Fibroblast of lung (primary cell): ENCODE measurements at regions not wholly inside any gene's neighbourhood (a gene's known extent, or its start where the extent isn't known, plus 50 kb on each side); places are given as distances from the start of the nearest gene placed in this dataset.

ENCODE experiments used
- DNase-seq, 2 donors: peaks; one replicate each; pipeline versions ENCODE4 v3.0.0 to v3.0.0-alpha.2; 2010; ENCODE audit warnings: low read depth in 2 of 2
- H2AFZ ChIP-seq: 2 replicates; pipeline ENCODE4 v1.5.1; 2012; ENCODE audit warnings: low read length, control low read depth, inconsistent platforms
- H3K27ac ChIP-seq: 2 replicates; pipeline ENCODE4 v1.5.1; 2011; ENCODE audit warnings: low read length, control low read depth; ENCODE audit not compliant: insufficient read depth
- H3K27me3 ChIP-seq: 2 replicates; pipeline ENCODE4 v1.5.1; 2011; ENCODE audit warnings: mild to moderate bottlenecking, low read length; ENCODE audit not compliant: control insufficient read depth, insufficient read depth
- H3K36me3 ChIP-seq: 2 replicates; pipeline ENCODE4 v1.5.1; 2011; ENCODE audit warnings: low read length; ENCODE audit not compliant: control insufficient read depth, insufficient read depth
- H3K4me1 ChIP-seq: 2 replicates; pipeline ENCODE4 v1.5.1; 2011; ENCODE audit warnings: low read length; ENCODE audit not compliant: control insufficient read depth, insufficient read depth; ENCODE audit errors: extremely low read depth
- H3K4me2 ChIP-seq: 2 replicates; pipeline ENCODE4 v1.5.1; 2011; ENCODE audit warnings: low read length, control low read depth; ENCODE audit not compliant: insufficient read depth; ENCODE audit errors: extremely low read depth
- H3K4me3 ChIP-seq, 4 experiments: fragments of 200-600 bp in 1 of 4; sonication (generic) in 1 of 4; replicated peaks in 1 of 4; 2 replicates each; pipeline ENCODE4 v1.5.1; 2011 to 2016; ENCODE audit warnings: low read length in 4 of 4, low read depth in 3 of 4, mild to moderate bottlenecking in 3 of 4, control low read depth in 2 of 4, inconsistent platforms in 1 of 4, mixed read lengths in 1 of 4; ENCODE audit not compliant: insufficient read depth in 1 of 4; ENCODE audit errors: control extremely low read depth in 1 of 4
- H3K79me2 ChIP-seq: 2 replicates; pipeline ENCODE4 v1.5.1; 2012; ENCODE audit warnings: mild to moderate bottlenecking, low read length, inconsistent platforms; ENCODE audit not compliant: control insufficient read depth, insufficient read depth
- H3K9ac ChIP-seq: 2 replicates; pipeline ENCODE4 v1.5.1; 2011; ENCODE audit warnings: mild to moderate bottlenecking, low read length, control low read depth; ENCODE audit not compliant: insufficient read depth
- H3K9me3 ChIP-seq: 2 replicates; pipeline ENCODE4 v1.5.1; 2012; ENCODE audit warnings: low read depth, low read length; ENCODE audit not compliant: control insufficient read depth, insufficient read depth
- H4K20me1 ChIP-seq: 2 replicates; pipeline ENCODE4 v1.5.1; 2011; ENCODE audit warnings: low read length; ENCODE audit not compliant: control insufficient read depth, insufficient read depth; ENCODE audit errors: extremely low read depth
- CTCF ChIP-seq, 2 donors: IDR thresholded peaks in 1 of 2; conservative IDR thresholded peaks in 1 of 2; 1 replicate in 1 of 2; 2 replicates in 1 of 2; pipeline ENCODE4 v1.5.1; 2011 to 2012; ENCODE audit warnings: low read length in 2 of 2, control low read depth in 1 of 2, inconsistent platforms in 1 of 2, low read depth in 1 of 2, mild to moderate bottlenecking in 1 of 2
- EZH2 ChIP-seq: IDR thresholded peaks from 2 replicates; pipeline ENCODE4 v1.5.1; 2012; ENCODE audit warnings: low read length, control low read depth, mild to moderate bottlenecking; ENCODE audit errors: missing control alignments

- Histone ChIP-seq H3K4me2 (no peak overlapping the region), H3K9ac (no peak overlapping the region), H4K20me1 (no peaks in the 10 kb centered on the region), H3K27me3 (no peaks in the 10 kb centered on the region), H3K36me3 (no peaks in the 10 kb centered on the region), H3K4me3 (no peak overlapping the region), H2AFZ (no peak overlapping the region), H3K27ac (no peak overlapping the region), H3K79me2 (no peaks in the 10 kb centered on the region), H3K4me1 (peaks cover 9% of the 10 kb centered on the region), H3K9me3 (no peaks in the 10 kb centered on the region)
- TF ChIP-seq CTCF (conservative IDR thresholded peaks at IDR 0.05 in 1 of 2, IDR thresholded peaks at IDR 0.05 in 1 of 2; ENCODE audit: low read depth in 1 of 2, low read length in 2 of 2): no peak
- no peak for TF ChIP-seq EZH2
- DNase-seq: peak in 1 of 2 donors; percentile 5
Observed at GRCh38 chr2:160664603-160665140, 171.1 kb upstream of the RBMS1 start.

- Histone ChIP-seq H3K9me3 (no peaks in the 10 kb centered on the region), H3K4me1 (peaks cover 9% of the 10 kb centered on the region), H2AFZ (no peak overlapping the region), H3K4me2 (peak overlapping the region; percentile 77), H3K4me3 (peak overlapping the region in 3 of 4 experiments; percentile 17 to 38 (median 32)), H3K27me3 (no peaks in the 10 kb centered on the region), H3K9ac (peak overlapping the region; percentile 21), H4K20me1 (no peaks in the 10 kb centered on the region), H3K79me2 (no peaks in the 10 kb centered on the region), H3K36me3 (no peaks in the 10 kb centered on the region), H3K27ac (peak overlapping the region; percentile 77)
- peak; percentile 99 for DNase-seq
- TF ChIP-seq EZH2: no peak
Observed at GRCh38 chr2:160666154-160667060, 172.8 kb upstream of the RBMS1 start.

- H4K20me1 ChIP-seq: no peaks in the 10 kb centered on the region
- peak overlapping the region; percentile 15 for H3K4me2 ChIP-seq
- H3K4me1 ChIP-seq: peaks cover 9% of the 10 kb centered on the region
- DNase-seq: peak; percentile 12 to 25
- peak overlapping the region; percentile 77 for H3K27ac ChIP-seq
- no peaks in the 10 kb centered on the region for H3K36me3 ChIP-seq
- no peak overlapping the region for H2AFZ ChIP-seq
- no peaks in the 10 kb centered on the region for H3K79me2 ChIP-seq
- TF ChIP-seq CTCF (conservative IDR thresholded peaks at IDR 0.05 in 1 of 2, IDR thresholded peaks at IDR 0.05 in 1 of 2; ENCODE audit: low read depth in 1 of 2, low read length in 2 of 2) (no peak), EZH2 (no peak)
- no peaks in the 10 kb centered on the region for H3K27me3 ChIP-seq
- H3K4me3 ChIP-seq: no peak overlapping the region
- no peak overlapping the region for H3K9ac ChIP-seq
- no peaks in the 10 kb centered on the region for H3K9me3 ChIP-seq
Observed at GRCh38 chr2:160667811-160668210, 174.2 kb upstream of the RBMS1 start.
